HG03103 (cell line): ENCODE measurements at regions not wholly inside any gene's neighbourhood (a gene's known extent, or its start where the extent isn't known, plus 50 kb on each side); places are given as distances from the start of the nearest gene placed in this dataset.
"Not testable (repeated sequence)": the region's sequence is repeated elsewhere in the genome, so short reads cannot be mapped to it uniquely, and the experiment has no call there.

Experiments used
- ATAC-seq: cut with Tn5 transposase; IDR thresholded peaks from one replicate; pipeline ENCODE4 v1.9.1; 2021; ENCODE audit warnings: low read depth; ENCODE audit not compliant: unreplicated experiment

DNA sequence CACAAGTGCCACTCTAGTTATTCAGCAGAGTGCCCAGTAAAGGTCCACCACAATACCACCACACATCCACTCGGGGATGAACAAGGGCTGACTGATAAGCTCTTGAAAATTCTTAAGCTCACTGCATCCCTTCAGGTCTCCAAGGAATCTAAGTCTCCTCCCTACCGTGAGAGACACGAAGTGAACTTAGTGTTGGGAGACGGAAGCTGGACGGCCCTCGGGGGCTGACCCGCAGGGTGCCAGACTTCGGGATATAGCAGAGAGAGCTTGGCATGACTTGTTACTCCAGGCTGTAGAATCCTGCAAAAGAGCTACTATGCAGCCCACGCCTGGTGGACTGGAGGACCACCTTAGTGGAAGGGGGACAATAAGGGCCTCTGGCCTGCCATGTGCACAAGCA lies 75.1 kb downstream of the LYZL1 start:
- not testable (repeated sequence) for ATAC-seq

GRCh38 chr10:29366206-29366605 lies 77.3 kb downstream of the LYZL1 start:
- not testable (repeated sequence) for ATAC-seq

DNA sequence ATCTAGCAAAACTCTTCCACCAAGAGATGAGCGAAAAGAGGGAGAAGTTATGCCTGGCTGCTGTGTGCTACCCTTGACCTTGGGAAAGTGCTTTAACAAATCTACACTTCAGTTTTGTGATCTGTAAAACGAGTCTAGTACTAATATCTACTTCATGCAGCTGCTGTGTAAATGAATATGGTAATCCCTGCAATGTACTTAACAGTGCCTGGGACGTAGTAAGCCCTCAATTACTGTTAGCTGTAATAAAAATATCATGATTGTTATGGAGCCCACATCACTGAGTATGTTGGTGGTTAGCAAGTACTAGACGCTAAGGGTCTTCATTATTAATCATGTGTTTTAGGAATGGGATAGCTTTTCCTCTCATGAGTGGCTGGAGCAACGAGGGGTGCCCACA lies 80.5 kb downstream of the LYZL1 start:
- ATAC-seq = no peak

GRCh38 chr10:29370097-29371092 lies 81.5 kb downstream of the LYZL1 start:
- no peak for ATAC-seq

GRCh38 chr10:29372920-29373319 lies 84.0 kb downstream of the LYZL1 start:
- ATAC-seq = no peak

GRCh38 chr10:29374162-29374561 lies 85.3 kb downstream of the LYZL1 start:
- ATAC-seq = no peak

DNA sequence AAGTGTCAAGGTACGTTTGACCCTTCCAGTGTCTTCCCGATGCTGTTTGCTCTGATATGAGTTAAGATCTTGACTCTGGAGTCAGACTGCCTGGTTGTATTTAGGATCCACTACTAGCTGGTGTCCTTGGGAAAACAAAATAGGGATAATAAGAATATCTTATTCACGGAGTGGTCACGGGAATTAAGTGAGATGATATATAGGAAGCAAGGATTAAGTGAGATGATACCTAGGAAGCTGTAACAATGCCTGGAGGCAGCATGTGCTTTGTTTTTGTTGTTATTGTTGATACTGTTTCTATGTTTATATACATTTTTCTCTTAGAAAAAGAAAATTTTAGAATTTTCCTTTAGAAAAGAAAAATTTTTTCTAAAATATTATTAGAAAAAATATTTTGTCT lies 87.0 kb downstream of the LYZL1 start:
- ATAC-seq = no peak

DNA sequence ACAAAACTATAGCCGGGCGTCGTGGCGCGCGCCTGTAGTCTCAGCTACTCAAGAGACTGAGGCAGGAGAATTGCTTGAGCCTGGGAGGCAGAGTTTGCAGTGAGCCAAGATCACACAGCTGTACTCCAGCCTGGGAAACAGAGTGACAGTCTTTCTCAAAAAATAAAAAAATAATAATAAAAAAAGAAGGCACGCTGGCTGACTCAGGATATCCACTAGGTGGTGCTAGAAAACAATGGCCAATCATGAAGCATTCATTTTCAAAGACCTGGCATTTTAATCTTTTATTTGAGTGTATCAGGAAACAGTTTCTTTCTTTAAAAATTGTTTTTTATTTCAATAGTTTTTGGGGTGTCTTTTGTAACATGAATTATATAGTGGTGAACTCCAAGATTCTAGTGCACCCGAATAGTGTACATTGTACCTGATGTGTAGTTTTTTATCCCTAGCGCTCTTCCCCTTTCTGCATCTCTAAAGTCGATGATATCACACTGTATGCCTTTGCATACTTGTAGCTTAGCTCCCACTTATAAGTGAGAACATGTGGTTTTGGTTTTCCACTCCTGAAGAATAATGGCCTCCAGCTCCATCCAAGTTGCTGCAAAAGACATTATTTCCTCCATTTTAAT lies 88.6 kb downstream of the LYZL1 start:
- no peak for ATAC-seq

GRCh38 chr10:29378106-29378505 lies 89.2 kb downstream of the LYZL1 start:
- ATAC-seq = no peak

DNA sequence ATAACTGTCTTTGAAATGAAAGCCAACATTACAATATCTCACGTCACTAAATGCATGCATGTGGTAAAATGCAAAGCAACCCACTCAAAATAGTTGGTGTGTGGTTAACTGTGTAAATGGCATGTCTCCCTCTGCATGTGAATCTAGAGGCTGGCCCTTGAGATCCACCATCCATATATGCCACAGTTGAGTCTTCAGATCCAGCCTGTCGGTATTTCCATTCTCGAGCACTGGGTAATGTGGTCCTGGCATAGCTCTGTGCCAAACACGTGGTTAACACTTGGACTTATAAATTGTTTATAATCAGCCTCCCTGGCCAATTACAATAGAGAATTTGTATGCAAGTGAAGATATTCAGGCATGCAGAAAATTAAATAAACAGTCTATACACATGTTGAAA lies 90.3 kb downstream of the LYZL1 start:
- no peak for ATAC-seq

GRCh38 chr10:29379777-29380598 lies 91.1 kb downstream of the LYZL1 start:
- not testable (repeated sequence) for ATAC-seq

DNA sequence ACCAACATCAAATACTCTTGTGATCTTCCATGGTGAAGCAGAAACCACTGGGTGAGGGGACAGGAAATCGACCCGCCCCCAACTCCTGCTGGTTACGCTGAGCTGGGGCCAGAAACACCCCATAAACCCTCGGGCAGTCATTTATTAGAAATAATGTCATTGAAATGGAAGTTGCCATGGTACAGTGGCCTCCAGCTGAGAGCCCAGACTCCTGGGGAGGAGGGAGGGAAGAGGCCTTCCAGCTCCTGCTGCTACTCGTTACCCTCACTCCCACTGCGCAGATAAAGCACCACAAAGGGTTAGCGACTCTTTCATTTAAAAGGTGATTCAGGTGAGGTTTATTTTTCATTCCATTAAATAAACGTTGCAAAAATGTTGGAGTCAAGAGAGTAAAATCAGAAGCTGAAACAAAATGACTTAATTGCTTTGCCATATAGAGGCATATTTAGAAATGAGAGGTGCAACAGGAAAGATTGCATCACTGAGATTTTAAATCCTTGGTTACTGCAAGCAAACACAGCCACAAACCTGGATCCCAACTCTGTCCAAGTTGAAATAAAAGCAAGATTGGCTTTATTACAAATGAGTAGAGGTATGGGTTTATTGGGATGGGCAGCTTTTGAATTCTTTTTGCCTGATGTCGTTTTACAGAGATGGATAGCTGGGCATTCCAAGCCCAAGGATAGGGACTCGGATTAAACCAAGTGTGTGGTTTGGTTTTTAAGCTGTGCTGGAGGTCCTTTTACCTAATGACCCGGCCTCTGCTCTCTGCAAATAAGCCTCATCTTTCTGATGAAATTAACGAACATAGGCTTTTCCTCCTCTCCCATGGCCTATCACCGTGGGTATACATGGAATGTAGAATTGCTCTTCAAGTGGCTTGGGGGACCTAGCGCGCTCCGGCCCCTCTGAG lies 92.0 kb downstream of the LYZL1 start:
- not testable (repeated sequence) for ATAC-seq

GRCh38 chr10:29386342-29386999 lies 97.6 kb downstream of the LYZL1 start:
- no peak for ATAC-seq

- no peak for ATAC-seq
Measured at GRCh38 chr10:29387269-29387668, 98.4 kb downstream of the LYZL1 start.

GRCh38 chr10:29388112-29388511 lies 99.2 kb downstream of the LYZL1 start:
- ATAC-seq = not testable (repeated sequence)

DNA sequence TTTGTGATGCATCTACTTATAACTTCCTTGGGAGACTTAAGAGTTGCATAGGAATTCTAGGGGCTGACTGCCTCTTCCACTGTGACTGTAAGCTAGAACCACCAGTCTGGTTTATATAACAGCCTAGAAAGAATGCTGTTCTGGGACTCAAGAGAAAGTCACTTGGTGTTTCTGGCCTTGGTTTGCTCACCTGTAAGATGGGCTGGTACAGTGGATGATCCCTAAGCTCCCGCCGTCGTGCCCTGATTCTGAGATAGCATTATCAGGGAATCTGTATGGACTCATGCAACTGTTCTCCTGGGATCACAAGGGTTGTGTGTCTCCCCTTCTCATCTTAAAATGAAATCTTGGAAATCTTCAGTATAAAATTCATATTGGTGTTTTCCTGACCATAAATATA lies 100.6 kb downstream of the LYZL1 start:
- ATAC-seq = no peak

GRCh38 chr10:29389935-29390334 lies 101.1 kb downstream of the LYZL1 start:
- ATAC-seq = no peak

- ATAC-seq = peak; percentile 81
Measured at GRCh38 chr10:29392376-29393021, 103.6 kb downstream of the LYZL1 start.
